Glutamatergic neuron (in vitro differentiated cells): ENCODE measurements at regions not wholly inside any gene's neighbourhood (a gene's known extent, or its start where the extent isn't known, plus 50 kb on each side); places are given as distances from the start of the nearest gene placed in this dataset.

Source experiments
- DNase-seq: peaks from one replicate; pipeline ENCODE4 v3.0.0; 2022
- H3K27ac Mint-ChIP-seq: one replicate; pipeline ENCODE4 v1.8.0; 2020; ENCODE audit warnings: mild to moderate bottlenecking, mixed read lengths, inconsistent platforms; ENCODE audit not compliant: unreplicated experiment
- H3K27me3 Mint-ChIP-seq: one replicate; pipeline ENCODE4 v1.8.0; 2020; ENCODE audit warnings: mild to moderate bottlenecking, moderate library complexity, mixed read lengths, inconsistent platforms; ENCODE audit not compliant: unreplicated experiment
- H3K36me3 Mint-ChIP-seq: one replicate; pipeline ENCODE4 v1.8.0; 2020; ENCODE audit warnings: mild to moderate bottlenecking, mixed read lengths, inconsistent platforms; ENCODE audit not compliant: unreplicated experiment
- H3K4me1 Mint-ChIP-seq: one replicate; pipeline ENCODE4 v1.8.0; 2020; ENCODE audit warnings: mild to moderate bottlenecking, low read depth, mixed read lengths, inconsistent platforms; ENCODE audit not compliant: unreplicated experiment
- H3K4me3 Mint-ChIP-seq: one replicate; pipeline ENCODE4 v1.8.0; 2020; ENCODE audit warnings: mild to moderate bottlenecking, mixed read lengths, inconsistent platforms; ENCODE audit not compliant: unreplicated experiment
- H3K9me3 Mint-ChIP-seq: one replicate; pipeline ENCODE4 v1.8.0; 2020; ENCODE audit warnings: mild to moderate bottlenecking, moderate library complexity, mixed read lengths, inconsistent platforms; ENCODE audit not compliant: unreplicated experiment
- TF ChIP-seq, protein P1 (sequence below): fragments of 200-600 bp; sonication (generic); IDR thresholded peaks from one replicate; pipeline ENCODE4 v1.5.0; 2021; ENCODE audit not compliant: partially characterized antibody, unreplicated experiment

DNA sequence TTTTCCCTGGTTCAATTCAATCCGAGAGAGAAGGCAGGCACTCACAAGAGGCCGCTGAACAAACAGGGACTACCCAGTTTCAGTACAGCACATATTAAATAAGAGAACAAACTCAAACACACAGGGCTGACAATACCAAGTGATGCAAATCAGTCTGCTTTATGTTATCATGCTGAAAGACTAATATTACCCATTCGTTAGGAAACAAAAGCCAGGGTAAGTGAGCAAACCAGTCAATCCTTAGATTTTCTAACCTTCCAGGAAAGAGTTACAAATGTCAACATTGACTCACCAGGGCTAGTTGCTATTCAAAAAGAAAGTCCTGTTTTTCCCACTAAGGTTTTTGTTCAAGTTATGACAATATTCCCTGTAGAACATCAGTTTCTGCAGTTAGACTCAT is 246.2 kb downstream of the C12orf42 start:
- Mint-ChIP-seq H3K9me3 (peaks cover 1% of the 10 kb centered on the region), H3K36me3 (no peaks in the 10 kb centered on the region), H3K4me3 (no peak overlapping the region), H3K4me1 (peaks cover 4% of the 10 kb centered on the region), H3K27me3 (no peaks in the 10 kb centered on the region), H3K27ac (no peak overlapping the region)
- TF ChIP-seq, protein P1, sequence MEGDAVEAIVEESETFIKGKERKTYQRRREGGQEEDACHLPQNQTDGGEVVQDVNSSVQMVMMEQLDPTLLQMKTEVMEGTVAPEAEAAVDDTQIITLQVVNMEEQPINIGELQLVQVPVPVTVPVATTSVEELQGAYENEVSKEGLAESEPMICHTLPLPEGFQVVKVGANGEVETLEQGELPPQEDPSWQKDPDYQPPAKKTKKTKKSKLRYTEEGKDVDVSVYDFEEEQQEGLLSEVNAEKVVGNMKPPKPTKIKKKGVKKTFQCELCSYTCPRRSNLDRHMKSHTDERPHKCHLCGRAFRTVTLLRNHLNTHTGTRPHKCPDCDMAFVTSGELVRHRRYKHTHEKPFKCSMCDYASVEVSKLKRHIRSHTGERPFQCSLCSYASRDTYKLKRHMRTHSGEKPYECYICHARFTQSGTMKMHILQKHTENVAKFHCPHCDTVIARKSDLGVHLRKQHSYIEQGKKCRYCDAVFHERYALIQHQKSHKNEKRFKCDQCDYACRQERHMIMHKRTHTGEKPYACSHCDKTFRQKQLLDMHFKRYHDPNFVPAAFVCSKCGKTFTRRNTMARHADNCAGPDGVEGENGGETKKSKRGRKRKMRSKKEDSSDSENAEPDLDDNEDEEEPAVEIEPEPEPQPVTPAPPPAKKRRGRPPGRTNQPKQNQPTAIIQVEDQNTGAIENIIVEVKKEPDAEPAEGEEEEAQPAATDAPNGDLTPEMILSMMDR, result no peak
- no peak for DNase-seq

DNA sequence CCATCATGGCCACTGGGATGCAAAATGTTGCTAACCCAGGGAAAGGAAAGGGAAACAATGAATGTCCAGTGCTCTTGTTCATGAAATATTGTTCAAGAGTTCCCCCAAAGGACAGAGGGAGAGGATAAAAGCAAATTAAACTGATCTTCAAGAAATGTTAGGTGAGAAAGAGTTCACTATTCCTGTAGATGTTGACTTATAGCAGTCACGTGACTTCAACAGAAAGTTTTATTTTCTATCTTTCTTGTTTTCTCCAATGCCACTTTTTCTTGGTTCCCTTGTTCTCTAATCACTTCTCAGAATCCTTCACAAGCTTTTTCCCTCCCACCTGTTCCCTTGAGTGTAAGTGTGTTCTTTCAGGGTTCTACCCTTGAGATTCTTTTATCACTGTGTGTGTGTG is 245.3 kb downstream of the C12orf42 start:
- Mint-ChIP-seq H3K4me3 (no peak overlapping the region), H3K27me3 (no peaks in the 10 kb centered on the region), H3K4me1 (peaks cover 4% of the 10 kb centered on the region), H3K36me3 (no peaks in the 10 kb centered on the region), H3K9me3 (peaks cover 1% of the 10 kb centered on the region), H3K27ac (no peak overlapping the region)
- DNase-seq, result no peak
- TF ChIP-seq, protein P1, result no peak
